Retinal pigment epithelial cell (primary cell): ENCODE measurements at regions not wholly inside any gene's neighbourhood (a gene's known extent, or its start where the extent isn't known, plus 50 kb on each side); places are given as distances from the start of the nearest gene placed in this dataset.

Source experiments
- DNase-seq: peaks from one replicate; pipeline ENCODE4 v3.0.0-alpha.2; 2010; ENCODE audit warnings: low read depth
- H3K4me3 ChIP-seq: 2 replicates; pipeline ENCODE4 v1.5.1; 2011; ENCODE audit warnings: mild to moderate bottlenecking, low read length, control low read depth, moderate library complexity
- CTCF ChIP-seq: conservative IDR thresholded peaks from 2 replicates; pipeline ENCODE4 v1.5.1; 2011; ENCODE audit warnings: low read depth, low read length, control low read depth, inconsistent platforms

- H3K4me3 ChIP-seq, result no peak overlapping the region
- DNase-seq, result no peak
- no peak for TF ChIP-seq CTCF
These were observed 67.2 kb downstream of the SLIT2 start for GRCh38 chr4:20318909-20319277.

- no peak overlapping the region for H3K4me3 ChIP-seq
- TF ChIP-seq CTCF, result no peak
These were observed 68.3 kb downstream of the SLIT2 start for GRCh38 chr4:20319825-20320612.

GRCh38 chr4:20323991-20324390 is 72.3 kb downstream of the SLIT2 start:
- H3K4me3 ChIP-seq, result no peak overlapping the region
- no peak for DNase-seq
- TF ChIP-seq CTCF, result no peak

More at GRCh38 chr4:20319825-20320612, 68.3 kb downstream of the SLIT2 start:
- DNase-seq, result no peak

GRCh38 chr4:20326460-20326859 is 74.8 kb downstream of the SLIT2 start:
- no peak for DNase-seq
- TF ChIP-seq CTCF, result no peak

GRCh38 chr4:20326977-20327376 is 75.3 kb downstream of the SLIT2 start:
- H3K4me3 ChIP-seq, result no peak overlapping the region
- DNase-seq, result no peak
- no peak for TF ChIP-seq CTCF

More at GRCh38 chr4:20326460-20326859, 74.8 kb downstream of the SLIT2 start:
- no peak overlapping the region for H3K4me3 ChIP-seq

GRCh38 chr4:20327808-20328207 is 76.1 kb downstream of the SLIT2 start:
- no peak overlapping the region for H3K4me3 ChIP-seq
- TF ChIP-seq CTCF, result no peak
- DNase-seq, result no peak

- TF ChIP-seq CTCF, result no peak
- no peak overlapping the region for H3K4me3 ChIP-seq
- DNase-seq, result no peak
These were observed 79.9 kb downstream of the SLIT2 start for GRCh38 chr4:20331642-20332041.
